DMS79 treated with DMSO at 0.1 percent for 48 hours (cell line): ENCODE measurements at regions not wholly inside any gene's neighbourhood (a gene's known extent, or its start where the extent isn't known, plus 50 kb on each side); places are given as distances from the start of the nearest gene placed in this dataset.
A peak's percentile ranks its signal among the peaks of the same experiment; 100 is the strongest.
"Not testable (repeated sequence)": the region's sequence is repeated elsewhere in the genome, so short reads cannot be mapped to it uniquely, and the experiment has no call there.

Source experiments
- DNase-seq: peaks from one replicate; lab custom pipeline; 2025; lab: John Stamatoyannopoulos, UW

DNA sequence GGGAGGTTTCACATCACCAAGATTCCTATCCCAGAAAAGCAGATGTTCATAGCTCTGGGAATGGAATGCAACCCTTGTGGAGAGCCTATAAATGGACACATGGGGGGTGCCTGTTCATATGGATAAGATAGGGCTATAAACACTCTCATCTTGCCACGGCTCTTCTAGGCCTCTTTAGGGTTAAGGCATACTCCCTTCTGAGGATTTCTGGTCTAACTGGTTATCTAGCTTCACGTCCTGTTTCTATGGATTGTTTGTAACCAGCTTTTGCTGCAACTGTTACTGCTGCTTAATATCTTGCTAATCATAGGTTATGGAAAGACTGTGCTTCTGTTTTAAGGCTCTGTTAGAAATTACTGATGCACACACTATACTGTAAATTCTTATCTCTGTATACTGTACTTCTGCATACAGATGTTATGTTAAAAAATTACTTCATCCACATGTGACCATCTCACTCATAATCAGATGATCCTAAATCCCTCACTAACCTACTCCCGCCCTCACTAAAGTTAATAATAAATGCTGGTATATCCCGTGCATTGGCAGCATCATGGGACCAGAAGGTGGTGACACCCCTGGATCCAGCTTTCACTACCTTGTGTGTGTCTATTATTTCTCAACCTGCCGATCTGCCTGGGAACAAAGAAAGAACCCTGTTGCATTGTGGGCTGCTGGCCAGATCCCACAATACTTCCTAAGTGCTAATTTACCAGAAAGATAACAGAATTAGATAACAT lies 68.7 kb downstream of the PRKAB2 start:
- not testable (repeated sequence) for DNase-seq

DNA sequence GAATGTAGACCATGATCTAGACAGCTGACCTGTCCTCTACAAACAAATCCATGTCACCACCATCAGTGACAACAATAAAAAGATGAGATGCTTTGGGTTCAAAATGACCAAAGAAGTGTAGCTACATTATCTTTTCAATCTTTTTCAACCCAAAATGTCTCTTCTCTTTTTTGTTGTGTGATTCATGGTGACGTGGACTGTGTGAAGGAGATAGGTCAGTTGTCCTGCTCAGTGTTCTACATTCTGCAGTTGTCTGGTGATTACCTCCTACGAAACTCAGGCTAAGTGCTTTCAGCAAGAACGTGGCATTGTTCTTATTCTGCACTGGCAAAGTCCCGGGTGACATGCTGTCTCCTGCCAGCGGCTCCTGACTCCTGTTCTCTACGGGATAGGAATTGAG lies 73.1 kb downstream of the PRKAB2 start:
- no peak for DNase-seq

DNA sequence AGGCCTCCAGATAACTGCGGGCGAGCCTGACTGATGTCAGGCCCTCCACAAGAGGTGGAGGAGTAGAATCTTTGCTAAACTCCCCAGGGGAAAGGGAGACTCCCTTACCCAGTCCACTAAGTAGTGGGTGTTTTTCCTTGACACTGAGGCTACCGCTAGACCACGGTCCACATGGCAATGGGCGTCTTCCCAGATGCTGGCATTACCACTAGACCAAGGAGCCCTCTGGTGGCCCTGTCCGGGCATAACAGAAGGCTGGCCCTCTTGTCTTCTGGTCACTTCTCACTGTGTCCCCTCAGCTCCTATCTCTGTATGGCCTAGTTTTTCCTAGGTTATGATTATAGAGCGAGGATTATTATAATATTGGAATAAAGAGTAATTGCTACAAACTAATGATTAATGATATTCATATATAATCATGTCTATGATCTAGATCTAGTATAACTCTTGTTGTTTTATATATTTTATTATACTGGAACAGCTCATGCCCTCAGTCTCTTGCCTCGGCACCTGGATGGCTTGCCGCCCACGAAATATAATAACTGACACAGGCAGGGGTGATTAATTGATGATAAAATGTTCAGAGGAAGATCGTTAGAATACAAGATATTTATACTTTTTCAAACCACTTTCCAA lies 73.8 kb downstream of the PRKAB2 start:
- not testable (repeated sequence) for DNase-seq

DNA sequence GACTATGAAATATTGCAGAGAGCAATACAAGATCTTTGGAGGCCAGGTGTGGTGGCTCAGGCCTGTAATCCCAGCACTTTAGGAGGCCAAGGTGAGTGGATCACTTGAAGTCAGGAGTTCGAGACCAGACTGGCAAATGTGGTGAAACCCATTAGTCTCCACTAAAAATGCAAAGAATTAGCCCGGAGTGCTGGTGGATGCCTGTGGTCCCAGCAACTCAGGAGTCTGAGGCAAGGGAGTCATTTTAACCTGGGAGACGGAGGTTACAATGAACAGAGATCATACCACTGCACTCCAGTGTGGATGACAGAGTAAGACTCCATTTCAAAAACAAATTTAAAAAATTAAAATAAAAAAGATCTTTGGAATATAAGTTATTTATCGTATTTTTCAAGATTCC lies 76.6 kb downstream of the PRKAB2 start:
- no peak for DNase-seq

DNA sequence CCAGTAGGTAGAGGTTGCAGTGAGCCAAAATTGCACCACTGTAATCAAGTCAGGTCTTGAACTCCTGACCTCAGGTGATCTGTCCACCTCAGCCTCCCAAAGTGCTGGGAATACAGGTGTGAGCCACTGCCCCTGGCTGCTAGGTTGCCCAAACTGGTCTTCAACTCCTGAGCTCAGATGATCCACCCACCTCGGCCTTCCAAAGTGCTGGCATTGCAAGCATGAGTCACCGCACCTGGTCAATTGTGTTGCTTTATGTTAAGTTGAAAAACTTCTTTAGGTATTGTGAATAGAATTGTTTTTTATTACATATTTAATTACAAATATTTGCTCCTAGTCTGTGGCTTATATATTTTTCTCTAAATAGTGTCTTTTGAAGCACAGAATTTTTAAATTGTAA lies 80.5 kb downstream of the PRKAB2 start:
- no peak for DNase-seq

DNA sequence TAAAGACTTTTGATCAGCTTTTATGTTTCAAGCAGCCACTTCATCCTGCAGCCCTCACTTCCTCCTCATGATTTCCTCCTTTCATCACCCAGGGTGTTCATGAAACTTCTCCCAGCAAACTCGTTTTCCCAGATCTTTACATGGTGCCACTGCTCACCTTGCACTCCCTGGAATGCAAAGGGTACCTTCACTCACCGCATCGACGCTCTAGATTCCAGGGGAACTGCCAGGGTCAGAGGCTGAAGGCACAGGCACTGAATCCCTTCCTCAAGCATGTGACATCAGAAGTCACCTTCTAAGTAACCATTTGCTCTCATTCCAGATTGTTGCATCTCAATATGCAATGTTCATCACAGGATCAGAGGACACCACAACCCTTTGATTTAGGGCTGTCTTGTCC lies 82.8 kb downstream of the PRKAB2 start:
- DNase-seq, result no peak

- DNase-seq, result no peak
Observed at GRCh38 chr1:147086129-147086528, 86.1 kb downstream of the PRKAB2 start.

- peak; percentile 77 for DNase-seq
Observed at GRCh38 chr1:147084273-147085096, 87.8 kb downstream of the PRKAB2 start.

DNA sequence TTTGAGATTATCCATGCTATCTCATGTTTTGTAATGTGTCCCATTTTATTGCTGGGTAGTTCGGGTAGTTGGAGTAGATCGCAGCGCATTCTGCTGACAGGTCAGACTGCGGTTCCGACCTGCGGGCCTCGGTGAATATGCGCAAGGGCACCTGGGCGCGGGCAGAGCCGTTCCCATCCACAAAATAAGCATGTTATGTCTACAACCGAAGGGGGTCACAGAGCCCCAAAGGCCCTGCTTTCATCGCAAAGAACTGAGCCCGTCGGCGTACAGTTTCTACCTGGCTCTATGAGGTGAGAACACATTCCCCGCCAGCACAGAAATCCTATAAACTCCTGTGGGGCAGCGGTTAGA lies 88.4 kb downstream of the PRKAB2 start:
- no peak for DNase-seq

- DNase-seq, result no peak
Observed at GRCh38 chr1:147080671-147081394, 91.4 kb downstream of the PRKAB2 start.

GRCh38 chr1:147080006-147080661 lies 92.1 kb downstream of the PRKAB2 start:
- DNase-seq, result no peak

- DNase-seq, result no peak
Observed at GRCh38 chr1:147079400-147080005, 92.8 kb downstream of the PRKAB2 start.

GRCh38 chr1:147078606-147079399 lies 93.5 kb downstream of the PRKAB2 start:
- no peak for DNase-seq

DNA sequence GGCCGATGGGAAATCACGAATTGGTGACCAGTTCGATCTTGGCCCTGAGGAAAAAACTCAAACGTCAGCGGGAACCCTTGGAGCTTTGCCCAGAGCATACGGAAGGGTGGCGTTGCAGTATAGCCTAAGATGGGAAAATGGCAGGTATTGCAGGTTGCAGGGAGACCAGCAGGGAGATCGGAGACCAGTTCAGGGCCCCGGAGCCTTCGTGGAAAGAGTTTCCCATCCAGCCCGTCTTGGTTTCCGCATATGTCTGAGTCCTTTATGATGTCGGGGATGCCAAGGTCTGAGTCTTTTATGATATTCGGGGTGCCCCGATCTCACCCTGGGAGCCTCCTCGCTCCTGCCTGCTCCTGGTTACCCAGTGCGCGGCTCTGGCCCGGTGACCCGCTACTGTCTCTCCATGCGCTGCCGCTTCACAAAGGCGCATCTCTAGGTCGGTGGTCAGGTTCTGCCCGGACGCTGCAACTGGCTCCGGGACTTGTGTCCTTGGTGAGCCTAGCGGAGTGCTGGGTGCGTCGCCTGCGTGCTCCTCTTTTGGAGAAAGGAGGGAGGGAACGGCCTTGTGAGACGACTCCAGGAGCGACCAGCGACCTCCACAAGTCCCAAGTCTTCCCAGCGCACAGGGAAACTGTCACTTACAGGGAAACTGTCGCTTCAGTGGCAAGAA lies 94.2 kb downstream of the PRKAB2 start:
- DNase-seq, result no peak

GRCh38 chr1:147077523-147077922 lies 94.7 kb downstream of the PRKAB2 start:
- no peak for DNase-seq

DNA sequence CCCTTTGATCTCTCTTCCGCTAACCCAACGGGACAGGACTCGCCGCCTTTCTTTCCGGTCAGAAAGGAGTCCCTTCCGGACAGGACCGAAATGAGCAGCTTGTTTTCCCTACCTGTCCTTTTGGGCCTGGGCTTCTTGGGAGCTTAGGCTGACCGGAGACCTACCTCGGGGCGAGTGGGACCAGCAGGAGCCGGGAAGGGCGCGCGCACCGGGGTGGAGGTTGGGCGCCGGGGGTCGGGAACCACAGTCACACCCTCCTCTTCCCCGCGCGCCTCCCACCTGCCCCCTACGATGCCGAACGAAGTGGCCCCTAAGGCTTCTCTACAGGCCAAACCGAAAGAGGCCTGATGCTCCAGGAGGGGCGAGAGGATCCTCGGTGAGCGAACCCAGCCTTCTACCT lies 95.2 kb downstream of the PRKAB2 start:
- DNase-seq, result no peak

GRCh38 chr1:147076442-147076841 lies 95.8 kb downstream of the PRKAB2 start:
- DNase-seq, result no peak

GRCh38 chr1:147072482-147073432 lies 99.5 kb downstream of the PRKAB2 start:
- no peak for DNase-seq

- no peak for DNase-seq
Observed at GRCh38 chr1:147071142-147071541, 101.1 kb downstream of the PRKAB2 start.
